H1 (cell line): ENCODE measurements at regions not wholly inside any gene's neighbourhood (a gene's known extent, or its start where the extent isn't known, plus 50 kb on each side); places are given as distances from the start of the nearest gene placed in this dataset.

ENCODE experiments used
- CTCF ChIA-PET: fragments of 300-600 bp; sonication (Branson Sonifier 250); formaldehyde crosslinking; loops from one replicate; lab custom pipeline; 2021; ENCODE audit not compliant: partially characterized antibody; lab: Charles Lee
- POLR2A ChIA-PET: fragments of 300-600 bp; sonication (Branson Sonifier 250); formaldehyde crosslinking; loops from one replicate; lab custom pipeline; 2021; ENCODE audit warnings: inconsistent platforms; ENCODE audit not compliant: partially characterized antibody; lab: Charles Lee
- DNase-seq, 2 experiments: peaks; one replicate each; pipeline versions ENCODE4 v3.0.0 to v3.0.0-alpha.2; 2010 to 2022; ENCODE audit warnings: low spot score in 2 of 2, low read depth in 1 of 2, mixed read lengths in 1 of 2
- FAIRE-seq: peaks from 2 replicates; lab custom pipeline; 2011; peaks lifted over from hg19 to GRCh38; lab: Jason Lieb, UNC
- H2AFZ ChIP-seq: 2 replicates; pipeline ENCODE4 v1.8.1; 2012; ENCODE audit warnings: low read length, inconsistent platforms
- H2AK5ac ChIP-seq: 2 replicates; pipeline ENCODE4 v1.6.1; 2013; ENCODE audit warnings: low read depth, low read length
- H2BK120ac ChIP-seq: replicated peaks from 2 replicates; pipeline ENCODE3; 2013; ENCODE audit warnings: low read depth, low read length, inconsistent platforms
- H2BK12ac ChIP-seq: 2 replicates; pipeline ENCODE4 v1.6.1; 2013; ENCODE audit warnings: low read depth, low read length
- H2BK15ac ChIP-seq: 2 replicates; pipeline ENCODE4 v1.6.1; 2013; ENCODE audit warnings: low read length
- H2BK20ac ChIP-seq: 2 replicates; pipeline ENCODE4 v1.6.1; 2013; ENCODE audit warnings: low read length
- H2BK5ac ChIP-seq: 2 replicates; pipeline ENCODE4 v1.6.1; 2013; ENCODE audit warnings: low read depth, low read length
- H3K14ac ChIP-seq: 2 replicates; pipeline ENCODE4 v1.6.1; 2013; ENCODE audit warnings: inconsistent platforms; ENCODE audit not compliant: insufficient read length
- H3K18ac ChIP-seq: 2 replicates; pipeline ENCODE4 v1.6.1; 2013; ENCODE audit warnings: low read length; ENCODE audit errors: extremely low read depth
- H3K23ac ChIP-seq: 2 replicates; pipeline ENCODE4 v1.6.1; 2013; ENCODE audit warnings: inconsistent platforms; ENCODE audit not compliant: insufficient read length
- H3K23me2 ChIP-seq: 2 replicates; pipeline ENCODE4 v1.6.1; 2013; ENCODE audit warnings: low read depth, low read length
- H3K27ac ChIP-seq: 2 replicates; pipeline ENCODE4 v1.6.1; 2011; ENCODE audit warnings: low read depth, low read length, inconsistent platforms
- H3K27me3 ChIP-seq, 4 experiments: replicated peaks in 1 of 4; 1 replicate in 1 of 4; 2 replicates in 3 of 4; pipeline versions ENCODE4 v1.6.1 to v1.8.1; 2011 to 2013; ENCODE audit warnings: low read length in 3 of 4, mild to moderate bottlenecking in 3 of 4, inconsistent platforms in 2 of 4, mixed read lengths in 2 of 4, moderate library complexity in 1 of 4; ENCODE audit not compliant: control insufficient read depth in 3 of 4, insufficient read depth in 3 of 4; ENCODE audit errors: extremely low read depth in 1 of 4
- H3K36me3 ChIP-seq, 4 experiments: 2 replicates each; pipeline versions ENCODE4 v1.6.1 to v1.8.1; 2011 to 2013; ENCODE audit warnings: mild to moderate bottlenecking in 4 of 4, low read length in 3 of 4, moderate library complexity in 2 of 4, control low read depth in 1 of 4, inconsistent platforms in 1 of 4; ENCODE audit not compliant: insufficient read depth in 4 of 4, control insufficient read depth in 2 of 4
- H3K4ac ChIP-seq: replicated peaks from 2 replicates; pipeline ENCODE3; 2013; ENCODE audit warnings: low read length, low read depth, mixed read lengths, inconsistent platforms; ENCODE audit not compliant: insufficient read length
- H3K4me1 ChIP-seq, 4 experiments: replicated peaks in 1 of 4; 1 replicate in 1 of 4; 2 replicates in 3 of 4; pipeline versions ENCODE4 v1.6.1 to v1.8.1; 2011 to 2013; ENCODE audit warnings: low read length in 3 of 4, inconsistent platforms in 2 of 4, mixed read lengths in 1 of 4; ENCODE audit not compliant: insufficient read depth in 4 of 4, control insufficient read depth in 3 of 4
- H3K4me2 ChIP-seq, 2 experiments: 2 replicates each; pipeline versions ENCODE4 v1.6.1 to v1.8.1; 2011 to 2013; ENCODE audit warnings: low read depth in 2 of 2, low read length in 2 of 2, control low read depth in 1 of 2, inconsistent platforms in 1 of 2, mild to moderate bottlenecking in 1 of 2; ENCODE audit not compliant: insufficient read depth in 1 of 2
- H3K4me3 ChIP-seq, 4 experiments: fragments of 200-600, 300-600 bp in 1 of 4; sonication (generic), shearing (Covaris generic), sonication (Bioruptor Twin) in 1 of 4; 2 replicates each; pipeline versions ENCODE4 v1.5.1 to v1.8.1; 2011 to 2016; ENCODE audit warnings: low read length in 4 of 4, low read depth in 3 of 4, control low read depth in 2 of 4, inconsistent platforms in 2 of 4, mild to moderate bottlenecking in 2 of 4, mixed read lengths in 1 of 4, moderate library complexity in 1 of 4; ENCODE audit not compliant: insufficient read depth in 2 of 4; ENCODE audit errors: extremely low read depth in 1 of 4
- H3K56ac ChIP-seq: replicated peaks from 2 replicates; pipeline ENCODE3; 2013; ENCODE audit warnings: low read depth, mild to moderate bottlenecking, mixed read lengths, low read length, inconsistent platforms; ENCODE audit not compliant: insufficient read length
- H3K79me1 ChIP-seq: 2 replicates; pipeline ENCODE4 v1.6.1; 2013; ENCODE audit warnings: low read depth, low read length, control low read depth
- H3K79me2 ChIP-seq, 2 experiments: 2 replicates each; pipeline versions ENCODE4 v1.6.1 to v1.8.1; 2012 to 2013; ENCODE audit warnings: low read length in 2 of 2, mild to moderate bottlenecking in 2 of 2, inconsistent platforms in 1 of 2; ENCODE audit not compliant: insufficient read depth in 2 of 2, control insufficient read depth in 1 of 2
- H3K9ac ChIP-seq, 4 experiments: replicated peaks in 1 of 4; 1 replicate in 1 of 4; 2 replicates in 3 of 4; pipeline versions ENCODE4 v1.6.1 to v1.8.1; 2011 to 2013; ENCODE audit warnings: low read depth in 3 of 4, low read length in 3 of 4, control low read depth in 2 of 4, mild to moderate bottlenecking in 2 of 4, moderate library complexity in 2 of 4, inconsistent platforms in 1 of 4; ENCODE audit errors: extremely low read depth in 1 of 4
- H3K9me3 ChIP-seq, 2 experiments: 2 replicates each; pipeline versions ENCODE4 v1.6.1 to v1.8.1; 2012 to 2013; ENCODE audit warnings: mild to moderate bottlenecking in 2 of 2, moderate library complexity in 2 of 2, control low read depth in 1 of 2, inconsistent platforms in 1 of 2, low read depth in 1 of 2, low read length in 1 of 2, mixed read lengths in 1 of 2; ENCODE audit not compliant: insufficient read depth in 2 of 2
- H4K20me1 ChIP-seq, 2 experiments: replicated peaks in 1 of 2; 2 replicates each; pipeline versions ENCODE3 to v1.8.1; 2011 to 2013; ENCODE audit warnings: inconsistent platforms in 2 of 2, low read length in 2 of 2, mild to moderate bottlenecking in 1 of 2; ENCODE audit not compliant: insufficient read depth in 2 of 2, control insufficient read depth in 1 of 2
- H4K5ac ChIP-seq: 2 replicates; pipeline ENCODE4 v1.6.1; 2013; ENCODE audit warnings: low read length, low read depth, mixed read lengths, inconsistent platforms; ENCODE audit not compliant: insufficient read length
- H4K8ac ChIP-seq: 2 replicates; pipeline ENCODE4 v1.8.0; 2013; ENCODE audit warnings: mild to moderate bottlenecking, moderate library complexity, low read length, inconsistent platforms; ENCODE audit not compliant: insufficient read depth; ENCODE audit errors: extremely low read depth
- H4K91ac ChIP-seq: replicated peaks from 2 replicates; pipeline ENCODE3; 2013; ENCODE audit warnings: low read length, mixed read lengths, inconsistent platforms; ENCODE audit not compliant: insufficient read length
- ASH2L ChIP-seq: fragments of 200-600, 300-600 bp; sonication (generic); IDR thresholded peaks from one replicate; pipeline ENCODE4 v1.7.1; 2017; ENCODE audit warnings: low read length
- CBX8 ChIP-seq: fragments of 300-800, 300-1000 bp; sonication (generic); IDR thresholded peaks from 2 replicates; pipeline ENCODE4 v1.7.1; 2016; ENCODE audit warnings: low read depth, low read length, borderline replicate concordance
- GABPA ChIP-seq: IDR thresholded peaks from 2 replicates; pipeline ENCODE4 v1.6.1; 2011; ENCODE audit warnings: mild to moderate bottlenecking, low read length, moderate library complexity, borderline replicate concordance; ENCODE audit not compliant: insufficient read depth
- RBBP5 ChIP-seq: IDR thresholded peaks from 2 replicates; pipeline ENCODE4 v1.7.1; 2012; ENCODE audit warnings: low read depth, mild to moderate bottlenecking, inconsistent platforms, low read length, moderate library complexity, borderline replicate concordance
- YY1 ChIP-seq: IDR thresholded peaks from 2 replicates; pipeline ENCODE4 v1.6.1; 2011; ENCODE audit warnings: low read depth, mild to moderate bottlenecking, low read length
- WGBS, 2 experiments: shearing (Covaris generic) in 1 of 2; methylation state at CpG; one replicate each; pipeline versions ENCODE4 v1.1.6 to v1.1.7; 2013 to 2015; ENCODE audit warnings: low lambda C conversion rate in 2 of 2, mixed read lengths in 2 of 2, inconsistent platforms in 1 of 2, low coverage in 1 of 2, missing lambda C conversion rate in 1 of 2; ENCODE audit not compliant: insufficient replicate concordance in 2 of 2, insufficient coverage in 1 of 2, insufficient read length in 1 of 2; ENCODE audit errors: extremely low coverage in 1 of 2, missing lambda C conversion rate in 1 of 2; 5-methylcytosine and 5-hydroxymethylcytosine counted together

DNA sequence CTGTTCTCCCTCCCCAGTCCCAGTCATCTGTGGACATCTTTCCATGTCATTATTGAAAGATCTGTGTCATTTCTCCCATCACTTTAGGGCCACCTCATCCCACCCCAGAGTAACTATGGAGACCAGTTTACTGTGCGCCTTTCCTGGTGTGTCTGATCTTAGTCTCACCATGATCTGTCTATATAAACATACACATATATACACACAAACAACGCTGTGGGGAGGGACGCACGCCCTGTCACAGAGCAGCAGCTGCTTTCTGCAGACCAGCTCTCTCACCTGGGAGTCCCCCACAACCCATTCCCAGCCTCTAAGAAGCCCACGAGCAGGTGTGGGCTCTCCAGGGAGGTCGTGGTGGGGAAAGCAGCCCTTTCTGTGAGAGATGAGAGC is 68.1 kb upstream of the TOX2 start:
- H3K56ac ChIP-seq, result no peak overlapping the region
- H2BK120ac ChIP-seq, result no peak overlapping the region
- TF ChIP-seq RBBP5, result no peak
- no peak for TF ChIP-seq ASH2L
- no peak for TF ChIP-seq YY1
- TF ChIP-seq CBX8, result no peak
- TF ChIP-seq GABPA, result no peak
- no peak for FAIRE-seq
- WGBS, 2 experiments, result 83% methylated on average over 6 of the region's 6 CpGs; no CpG with 5 or more reads in 1 of the 2 experiments
- ChIA-PET POLR2A (no interaction called here), CTCF (interaction anchor here (1.2 to 1.3 kb wide), 3 partner anchors 12 to 97 kb away, joined by 3 to 4 read pairs (median 4); no protein-coding TSS in a partner anchor)
- no peak overlapping the region for H4K91ac ChIP-seq
- H3K14ac ChIP-seq, result peak overlapping the region; percentile 28
- no peak overlapping the region for H3K18ac ChIP-seq
- no peak overlapping the region for H2BK15ac ChIP-seq
- H2AFZ ChIP-seq, result no peak overlapping the region
- no peaks in the 10 kb centered on the region for H3K23me2 ChIP-seq
- H3K79me1 ChIP-seq, result no peaks in the 10 kb centered on the region
- DNase-seq, result peak in 1 of 2 experiments; percentile 31
- no peak overlapping the region for H2BK5ac ChIP-seq
- no peaks in the 10 kb centered on the region for H3K36me3 ChIP-seq
- no peaks in the 10 kb centered on the region for H3K9me3 ChIP-seq
- H4K8ac ChIP-seq, result peak overlapping the region; percentile 80; the same call in 1 of the 2 replicates
- no peak overlapping the region for H2BK20ac ChIP-seq
- H3K23ac ChIP-seq, result no peak overlapping the region
- H3K4me3 ChIP-seq, result no peak overlapping the region
- no peaks in the 10 kb centered on the region for H4K20me1 ChIP-seq
- no peak overlapping the region for H2BK12ac ChIP-seq
- H2AK5ac ChIP-seq, result no peak overlapping the region
- H3K9ac ChIP-seq, result no peak overlapping the region
- H3K79me2 ChIP-seq, result no peaks in the 10 kb centered on the region
- peaks cover 0 to 6% (median 1%) of the 10 kb centered on the region in 4 experiments; a peak in 3 of 7 replicates for H3K4me1 ChIP-seq
- no peak overlapping the region for H4K5ac ChIP-seq
- H3K4ac ChIP-seq, result no peak overlapping the region
- no peak overlapping the region for H3K4me2 ChIP-seq
- no peaks in the 10 kb centered on the region for H3K27me3 ChIP-seq
- H3K27ac ChIP-seq, result no peak overlapping the region
